ENCODE measurements at regions not wholly inside any gene's neighbourhood (a gene's known extent, or its start where the extent isn't known, plus 50 kb on each side); places are given as distances from the start of the nearest gene placed in this dataset.

DNA sequence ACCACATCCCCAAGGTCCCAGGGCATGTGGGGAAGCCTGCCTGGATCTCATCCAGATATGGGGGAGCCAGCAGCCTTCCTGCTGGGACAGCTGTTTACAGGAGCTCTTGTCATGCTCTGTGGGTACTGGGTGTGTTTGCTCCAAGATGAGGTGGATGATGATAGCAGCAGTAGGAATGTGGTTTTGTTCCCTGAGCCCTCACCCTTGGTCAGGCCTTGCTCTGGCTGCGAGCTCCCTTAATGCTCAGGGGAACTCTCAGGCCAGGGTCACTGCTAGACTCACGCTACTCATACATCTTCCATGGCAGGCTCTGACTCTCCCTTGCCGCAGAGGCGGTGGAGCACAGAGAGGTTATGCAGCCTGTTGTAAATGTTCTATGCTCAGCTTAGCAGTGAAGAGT, 990.3 kb downstream of the AACS start:
- Histone ChIP-seq H3K36me3 (ENCODE audit: control insufficient read depth, insufficient read depth, low read length) (no peaks in the 10 kb centered on the region), H3K4me3 (replicated peaks; ENCODE audit: low read depth, low read length) (no peak overlapping the region), H3K27me3 (replicated peaks; ENCODE audit: control insufficient read depth, insufficient read depth, low read length) (no peaks in the 10 kb centered on the region)
- no peak for DNase-seq (ENCODE audit: extremely low read depth, insufficient read length)
- TF ChIP-seq, protein P1, sequence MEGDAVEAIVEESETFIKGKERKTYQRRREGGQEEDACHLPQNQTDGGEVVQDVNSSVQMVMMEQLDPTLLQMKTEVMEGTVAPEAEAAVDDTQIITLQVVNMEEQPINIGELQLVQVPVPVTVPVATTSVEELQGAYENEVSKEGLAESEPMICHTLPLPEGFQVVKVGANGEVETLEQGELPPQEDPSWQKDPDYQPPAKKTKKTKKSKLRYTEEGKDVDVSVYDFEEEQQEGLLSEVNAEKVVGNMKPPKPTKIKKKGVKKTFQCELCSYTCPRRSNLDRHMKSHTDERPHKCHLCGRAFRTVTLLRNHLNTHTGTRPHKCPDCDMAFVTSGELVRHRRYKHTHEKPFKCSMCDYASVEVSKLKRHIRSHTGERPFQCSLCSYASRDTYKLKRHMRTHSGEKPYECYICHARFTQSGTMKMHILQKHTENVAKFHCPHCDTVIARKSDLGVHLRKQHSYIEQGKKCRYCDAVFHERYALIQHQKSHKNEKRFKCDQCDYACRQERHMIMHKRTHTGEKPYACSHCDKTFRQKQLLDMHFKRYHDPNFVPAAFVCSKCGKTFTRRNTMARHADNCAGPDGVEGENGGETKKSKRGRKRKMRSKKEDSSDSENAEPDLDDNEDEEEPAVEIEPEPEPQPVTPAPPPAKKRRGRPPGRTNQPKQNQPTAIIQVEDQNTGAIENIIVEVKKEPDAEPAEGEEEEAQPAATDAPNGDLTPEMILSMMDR (IDR thresholded peaks at IDR 0.05; ENCODE audit: insufficient read depth, low read length, poor library complexity, severe bottlenecking), result no peak

- no peak for DNase-seq (ENCODE audit: extremely low read depth, insufficient read length)
- TF ChIP-seq, protein P1 (IDR thresholded peaks at IDR 0.05; ENCODE audit: insufficient read depth, low read length, poor library complexity, severe bottlenecking), result no peak
- H3K36me3 ChIP-seq (ENCODE audit: control insufficient read depth, insufficient read depth, low read length), result no peaks in the 10 kb centered on the region
- no peaks in the 10 kb centered on the region for H3K27me3 ChIP-seq (replicated peaks; ENCODE audit: control insufficient read depth, insufficient read depth, low read length)
- no peak overlapping the region for H3K4me3 ChIP-seq (replicated peaks; ENCODE audit: low read depth, low read length)
Measured at GRCh38 chr12:126061777-126062176, 996.5 kb downstream of the AACS start.

- no peak for DNase-seq (ENCODE audit: extremely low read depth, insufficient read length)
- Histone ChIP-seq H3K27me3 (replicated peaks; ENCODE audit: control insufficient read depth, insufficient read depth, low read length) (no peaks in the 10 kb centered on the region), H3K36me3 (ENCODE audit: control insufficient read depth, insufficient read depth, low read length) (no peaks in the 10 kb centered on the region), H3K4me3 (replicated peaks; ENCODE audit: low read depth, low read length) (no peak overlapping the region)
- TF ChIP-seq, protein P1 (IDR thresholded peaks at IDR 0.05; ENCODE audit: insufficient read depth, low read length, poor library complexity, severe bottlenecking), result no peak
Measured at GRCh38 chr12:126064028-126064427, 998.8 kb downstream of the AACS start.

DNA sequence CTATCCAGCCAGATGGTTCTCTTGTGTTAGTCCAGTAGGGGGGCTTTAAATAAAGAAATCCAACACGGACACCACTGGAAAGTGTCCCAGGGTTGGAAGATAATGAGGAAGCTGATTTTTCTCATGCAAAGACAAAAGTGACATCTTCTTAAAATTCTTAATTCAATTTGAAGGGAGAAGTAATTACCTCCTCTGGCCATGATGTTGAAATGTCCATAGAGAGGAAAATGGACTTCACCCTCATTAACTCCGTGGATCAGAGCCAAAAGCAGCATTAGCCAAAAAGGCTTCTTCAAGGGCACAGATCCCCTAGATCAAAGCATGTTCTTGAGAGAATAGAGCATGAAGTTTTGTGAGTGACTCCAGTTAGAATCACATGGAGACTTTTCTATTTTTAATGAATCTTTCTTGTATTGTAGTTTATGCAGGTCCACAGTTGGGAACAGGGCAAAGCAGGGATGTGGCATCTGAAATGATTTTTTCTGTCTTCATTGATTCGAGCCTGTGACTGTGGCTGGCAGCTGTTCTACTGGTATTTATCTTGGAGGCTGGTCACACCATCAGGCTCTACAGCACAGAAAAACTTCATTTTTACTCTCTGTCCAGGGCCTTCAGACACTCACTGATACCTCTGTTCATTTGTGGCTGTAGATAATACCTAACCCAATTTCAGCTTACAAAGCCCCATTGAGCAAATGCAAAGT, 1002.5 kb downstream of the AACS start:
- Histone ChIP-seq H3K36me3 (ENCODE audit: control insufficient read depth, insufficient read depth, low read length) (no peaks in the 10 kb centered on the region), H3K4me3 (replicated peaks; ENCODE audit: low read depth, low read length) (no peak overlapping the region), H3K27me3 (replicated peaks; ENCODE audit: control insufficient read depth, insufficient read depth, low read length) (no peaks in the 10 kb centered on the region)
- DNase-seq (ENCODE audit: extremely low read depth, insufficient read length), result no peak
- TF ChIP-seq, protein P1 (IDR thresholded peaks at IDR 0.05; ENCODE audit: insufficient read depth, low read length, poor library complexity, severe bottlenecking), result no peak

DNA sequence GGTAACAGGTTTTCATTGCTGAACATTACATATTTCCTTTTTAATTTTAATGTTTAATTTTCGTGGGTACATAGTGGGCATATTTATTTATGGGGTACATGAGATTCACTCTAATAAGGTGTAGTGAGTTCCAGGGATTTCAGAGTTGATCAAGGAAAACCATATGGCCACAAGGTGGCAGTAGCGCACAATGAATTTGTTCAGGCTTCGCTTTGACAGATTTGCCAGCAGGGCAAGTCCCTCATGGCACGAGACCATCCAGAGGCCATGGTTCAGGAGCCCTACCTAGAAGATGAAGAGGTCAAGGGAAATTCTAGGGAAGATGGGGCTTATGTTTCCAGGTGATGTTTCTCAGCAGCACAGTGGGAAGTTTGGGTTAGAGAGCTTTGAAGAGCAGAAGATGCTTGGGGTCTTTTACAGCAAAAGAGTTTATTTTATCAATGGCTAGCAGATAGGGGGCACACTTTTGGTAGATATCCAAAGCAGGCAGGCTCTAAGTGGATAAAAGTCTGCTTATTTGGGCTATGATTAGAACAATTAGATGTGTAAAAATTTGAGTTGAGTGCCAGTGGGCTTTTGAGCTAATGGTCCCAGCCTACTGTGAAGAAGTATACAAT, 1004.4 kb downstream of the AACS start:
- DNase-seq (ENCODE audit: extremely low read depth, insufficient read length), result no peak
- TF ChIP-seq, protein P1 (IDR thresholded peaks at IDR 0.05; ENCODE audit: insufficient read depth, low read length, poor library complexity, severe bottlenecking), result peak; percentile 51
- Histone ChIP-seq H3K27me3 (replicated peaks; ENCODE audit: control insufficient read depth, insufficient read depth, low read length) (no peaks in the 10 kb centered on the region), H3K36me3 (ENCODE audit: control insufficient read depth, insufficient read depth, low read length) (no peaks in the 10 kb centered on the region), H3K4me3 (replicated peaks; ENCODE audit: low read depth, low read length) (no peak overlapping the region)

Data from GM06990 (cell line).